Activated CD4-positive, alpha-beta T cell treated with anti-CD3 and anti-CD28 coated beads, Interleukin-2, amount 10 ng/mL, durations not matched to agents 24 days and 14 days (primary cell): ENCODE measurements at regions not wholly inside any gene's neighbourhood (a gene's known extent, or its start where the extent isn't known, plus 50 kb on each side); places are given as distances from the start of the nearest gene placed in this dataset.

Experiments
- DNase-seq: peaks from one replicate; pipeline ENCODE4 v3.0.0; 2022
- H3K27ac Mint-ChIP-seq: one replicate; pipeline ENCODE4 v1.8.0; 2022; ENCODE audit warnings: mild to moderate bottlenecking, mixed read lengths
- H3K27me3 Mint-ChIP-seq: one replicate; pipeline ENCODE4 v1.8.0; 2022; ENCODE audit warnings: mixed read lengths
- H3K36me3 Mint-ChIP-seq: one replicate; pipeline ENCODE4 v1.8.0; 2022; ENCODE audit warnings: low read depth, mild to moderate bottlenecking, mixed read lengths
- H3K4me1 Mint-ChIP-seq: one replicate; pipeline ENCODE4 v1.8.0; 2021; ENCODE audit warnings: mixed read lengths
- H3K4me3 Mint-ChIP-seq: one replicate; pipeline ENCODE4 v1.8.0; 2022; ENCODE audit warnings: mild to moderate bottlenecking, moderate library complexity, mixed read lengths
- H3K9me3 Mint-ChIP-seq: one replicate; pipeline ENCODE4 v1.8.0; 2021; ENCODE audit warnings: mixed read lengths
- intact Hi-C: fragments of 100-400 bp; cut with micrococcal nuclease; formaldehyde crosslinking; loops from one replicate; pipeline ENCODE4 v1.15.1; 2023

DNA sequence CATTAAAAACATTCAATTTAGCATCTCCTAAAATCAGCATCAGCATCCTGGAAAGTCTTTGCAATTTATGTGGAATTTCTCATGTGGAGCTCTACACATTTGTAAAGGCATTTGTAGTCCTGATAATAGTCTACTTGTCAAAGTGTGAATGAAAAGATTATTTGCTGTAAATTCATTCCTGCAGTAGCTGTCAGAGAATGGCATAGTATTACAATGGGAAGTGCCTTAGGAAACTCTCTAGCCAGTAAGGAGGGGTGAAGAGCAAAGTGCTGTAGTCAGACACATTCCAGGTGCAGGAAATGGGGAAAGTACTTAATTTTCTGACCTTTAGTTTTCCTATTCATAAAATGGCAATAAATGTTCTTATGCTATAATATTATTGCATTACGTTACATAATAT lies 627.9 kb downstream of the KCTD16 start:
- Mint-ChIP-seq H3K9me3 (no peaks in the 10 kb centered on the region), H3K27ac (no peak overlapping the region), H3K4me1 (no peaks in the 10 kb centered on the region), H3K27me3 (no peaks in the 10 kb centered on the region), H3K36me3 (no peaks in the 10 kb centered on the region), H3K4me3 (no peak overlapping the region)
- DNase-seq: no peak
- intact Hi-C loops: no loop called here

DNA sequence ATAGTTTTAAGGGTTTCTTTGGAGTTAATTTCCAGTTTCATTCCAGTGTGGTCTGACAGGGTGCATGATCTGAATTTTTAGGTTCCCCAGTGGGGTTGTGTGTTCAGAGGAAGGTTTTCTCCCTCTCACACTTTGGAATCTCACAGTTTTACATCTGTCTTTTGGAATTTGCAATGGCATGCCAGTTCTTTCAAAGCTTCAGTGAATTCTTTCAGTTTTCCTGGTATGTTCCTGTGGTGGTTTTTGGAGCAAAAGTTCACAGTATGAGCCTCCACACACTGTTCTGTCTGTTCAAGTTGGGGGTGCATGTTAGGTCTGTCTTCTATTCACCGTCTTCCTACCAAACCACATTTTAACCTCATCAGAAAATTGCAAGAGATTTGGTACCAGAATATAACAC lies 624.2 kb downstream of the KCTD16 start:
- Mint-ChIP-seq H3K27ac (no peak overlapping the region), H3K4me3 (no peak overlapping the region), H3K27me3 (no peaks in the 10 kb centered on the region), H3K9me3 (no peaks in the 10 kb centered on the region), H3K36me3 (no peaks in the 10 kb centered on the region), H3K4me1 (no peaks in the 10 kb centered on the region)
- DNase-seq: no peak
- intact Hi-C loops: no loop called here

- Mint-ChIP-seq H3K27ac (no peak overlapping the region), H3K4me3 (no peak overlapping the region), H3K9me3 (no peaks in the 10 kb centered on the region), H3K4me1 (no peaks in the 10 kb centered on the region), H3K36me3 (no peaks in the 10 kb centered on the region), H3K27me3 (no peaks in the 10 kb centered on the region)
- no peak for DNase-seq
- intact Hi-C loops: no loop called here
These were observed 617.9 kb downstream of the KCTD16 start for GRCh38 chr5:144788556-144788955.

DNA sequence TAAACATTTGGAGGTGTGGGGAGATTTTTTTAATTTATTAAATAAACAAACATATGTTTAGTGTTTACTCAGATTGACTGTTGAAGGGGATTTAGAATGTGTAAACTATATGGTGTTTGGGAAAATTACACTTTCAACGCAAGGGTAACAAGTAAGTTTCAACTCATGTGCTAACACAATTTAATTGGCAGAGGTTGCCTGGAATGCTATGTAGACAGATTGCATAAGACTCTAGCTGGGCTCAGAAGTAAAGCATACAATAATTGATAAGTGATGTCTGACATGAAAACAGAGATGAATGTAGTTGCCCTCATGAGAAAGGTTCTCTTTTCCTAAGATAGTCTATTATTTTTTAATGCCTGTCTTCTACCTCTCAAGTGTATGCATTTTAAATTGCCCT lies 617.4 kb downstream of the KCTD16 start:
- Mint-ChIP-seq H3K36me3 (no peaks in the 10 kb centered on the region), H3K4me3 (no peak overlapping the region), H3K27ac (no peak overlapping the region), H3K9me3 (no peaks in the 10 kb centered on the region), H3K27me3 (no peaks in the 10 kb centered on the region), H3K4me1 (no peaks in the 10 kb centered on the region)
- no peak for DNase-seq
- intact Hi-C loops: no loop called here

DNA sequence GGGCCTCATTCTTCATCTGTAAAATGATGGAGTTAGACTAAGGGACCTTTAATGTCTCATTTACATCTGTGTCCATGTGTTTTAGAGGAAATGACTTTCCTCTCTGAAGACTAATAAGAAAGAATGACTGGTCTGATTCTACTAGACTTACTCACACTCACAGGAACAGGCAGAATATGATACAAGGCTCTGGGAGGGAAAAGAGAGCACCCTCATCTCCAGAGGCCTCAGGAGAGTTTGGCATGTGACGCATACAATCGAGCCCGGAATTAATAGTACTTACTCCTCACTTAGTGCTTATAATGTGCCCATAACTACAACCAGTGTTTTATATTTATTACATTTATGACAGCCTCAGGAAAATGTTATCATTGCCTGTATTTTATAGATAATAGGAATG lies 608.7 kb downstream of the KCTD16 start:
- intact Hi-C loops: no loop called here
- Mint-ChIP-seq H3K27me3 (no peaks in the 10 kb centered on the region), H3K27ac (no peak overlapping the region), H3K9me3 (no peaks in the 10 kb centered on the region), H3K4me3 (no peak overlapping the region), H3K36me3 (no peaks in the 10 kb centered on the region), H3K4me1 (no peaks in the 10 kb centered on the region)
- no peak for DNase-seq

DNA sequence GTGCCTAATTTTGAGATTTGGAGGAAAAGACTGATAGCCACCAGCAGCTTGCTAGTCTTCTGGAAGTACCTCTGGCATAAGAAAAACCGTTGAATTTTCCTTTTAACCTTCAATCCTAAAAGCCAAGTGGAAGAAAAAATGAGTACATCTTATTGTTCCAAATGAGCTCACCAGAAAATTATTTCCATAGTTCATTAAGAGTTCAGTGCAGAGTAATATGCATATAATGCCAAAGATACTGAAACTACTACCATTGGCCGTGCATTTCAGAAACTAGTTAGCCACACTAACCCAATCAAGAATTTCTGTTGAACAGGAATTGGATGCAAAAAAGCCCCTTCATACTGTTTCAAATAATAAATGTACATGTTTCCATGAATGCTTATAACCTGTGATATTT lies 607.9 kb downstream of the KCTD16 start:
- no peak overlapping the region for H3K4me3 Mint-ChIP-seq
- DNase-seq: no peak

GRCh38 chr5:144774197-144774596 lies 603.5 kb downstream of the KCTD16 start:
- Mint-ChIP-seq H3K27ac (no peak overlapping the region), H3K4me3 (no peak overlapping the region), H3K36me3 (no peaks in the 10 kb centered on the region), H3K27me3 (no peaks in the 10 kb centered on the region), H3K9me3 (no peaks in the 10 kb centered on the region), H3K4me1 (no peaks in the 10 kb centered on the region)
- intact Hi-C loops: no loop called here
- DNase-seq: no peak

More for the DNA sequence above, 607.9 kb downstream of the KCTD16 start:
- intact Hi-C loops: no loop called here
- no peaks in the 10 kb centered on the region for H3K9me3 Mint-ChIP-seq
- no peaks in the 10 kb centered on the region for H3K4me1 Mint-ChIP-seq
- no peaks in the 10 kb centered on the region for H3K27me3 Mint-ChIP-seq
- H3K36me3 Mint-ChIP-seq: no peaks in the 10 kb centered on the region
- no peak overlapping the region for H3K27ac Mint-ChIP-seq

DNA sequence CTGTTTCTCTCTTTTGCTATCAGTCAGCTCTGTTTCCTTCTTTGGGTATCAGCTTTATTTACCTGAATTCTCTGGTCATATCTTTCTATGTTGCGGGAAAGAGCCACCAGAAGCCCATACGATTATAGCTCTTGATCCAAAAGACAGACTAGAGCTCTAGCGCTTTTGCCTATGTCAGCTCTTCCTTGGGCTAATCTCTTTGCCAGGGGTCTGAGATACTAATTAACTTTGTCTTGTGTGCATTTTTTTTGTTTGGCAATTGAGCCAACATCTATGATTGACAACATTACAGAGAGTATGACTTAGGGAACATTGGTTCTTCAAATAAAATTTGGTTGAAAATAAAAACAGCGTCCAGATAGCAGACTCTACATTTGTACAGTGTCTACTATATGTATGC lies 603.0 kb downstream of the KCTD16 start:
- Mint-ChIP-seq H3K4me3 (no peak overlapping the region), H3K27ac (no peak overlapping the region), H3K36me3 (no peaks in the 10 kb centered on the region), H3K9me3 (no peaks in the 10 kb centered on the region), H3K4me1 (no peaks in the 10 kb centered on the region), H3K27me3 (no peaks in the 10 kb centered on the region)
- DNase-seq: no peak
- intact Hi-C loops: no loop called here

DNA sequence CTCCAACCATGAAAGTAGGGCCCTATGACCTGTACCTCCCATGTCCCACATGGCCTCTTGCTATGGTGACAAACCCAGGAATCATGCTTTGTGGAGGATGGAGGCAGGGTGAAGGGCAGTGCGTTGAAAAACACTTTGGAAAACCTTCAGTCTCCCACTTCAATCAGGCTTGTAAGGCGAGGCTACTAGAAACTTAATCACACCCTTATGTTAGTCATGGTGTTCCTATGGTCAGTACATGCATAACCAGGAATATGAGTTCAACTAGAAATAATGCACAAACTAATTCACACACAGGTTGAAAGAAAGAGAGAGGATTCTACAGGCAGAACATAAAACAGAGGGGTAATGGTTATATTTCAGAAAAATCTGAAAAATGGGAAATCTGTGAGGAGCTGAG lies 601.1 kb downstream of the KCTD16 start:
- H3K36me3 Mint-ChIP-seq: no peaks in the 10 kb centered on the region
- no peak for DNase-seq
- intact Hi-C loops: no loop called here
- no peak overlapping the region for H3K27ac Mint-ChIP-seq
- no peaks in the 10 kb centered on the region for H3K4me1 Mint-ChIP-seq
- no peak overlapping the region for H3K4me3 Mint-ChIP-seq
- H3K9me3 Mint-ChIP-seq: no peaks in the 10 kb centered on the region
- no peaks in the 10 kb centered on the region for H3K27me3 Mint-ChIP-seq

DNA sequence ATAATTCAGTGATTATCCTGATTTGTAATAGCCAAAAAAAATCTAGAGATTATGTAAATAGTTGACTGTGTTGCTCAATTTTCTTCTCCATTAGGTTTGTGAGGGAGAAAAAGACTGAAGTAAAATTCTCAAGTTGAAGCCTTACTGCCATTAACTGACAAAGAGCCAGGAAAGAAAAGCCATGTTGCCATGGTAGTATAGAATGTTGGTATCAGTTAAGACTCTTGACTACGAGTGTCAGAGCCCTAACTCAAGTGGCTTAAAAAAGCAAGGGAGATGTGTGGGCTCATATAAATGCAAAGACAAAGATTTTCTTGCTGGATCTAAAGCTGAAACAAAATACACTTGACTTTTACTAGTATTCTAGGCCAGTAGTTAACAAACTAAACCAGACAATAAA lies 571.7 kb downstream of the KCTD16 start:
- Mint-ChIP-seq H3K4me1 (no peaks in the 10 kb centered on the region), H3K9me3 (peaks cover 5% of the 10 kb centered on the region), H3K36me3 (no peaks in the 10 kb centered on the region), H3K27ac (no peak overlapping the region), H3K4me3 (no peak overlapping the region), H3K27me3 (no peaks in the 10 kb centered on the region)
- no peak for DNase-seq
- intact Hi-C loops: no loop called here

- intact Hi-C loops: no loop called here
- Mint-ChIP-seq H3K27ac (no peak overlapping the region), H3K4me3 (no peak overlapping the region), H3K27me3 (no peaks in the 10 kb centered on the region), H3K9me3 (peaks cover 19% of the 10 kb centered on the region), H3K4me1 (no peaks in the 10 kb centered on the region), H3K36me3 (no peaks in the 10 kb centered on the region)
- DNase-seq: no peak
These were observed 561.1 kb downstream of the KCTD16 start for GRCh38 chr5:144731786-144732185.

DNA sequence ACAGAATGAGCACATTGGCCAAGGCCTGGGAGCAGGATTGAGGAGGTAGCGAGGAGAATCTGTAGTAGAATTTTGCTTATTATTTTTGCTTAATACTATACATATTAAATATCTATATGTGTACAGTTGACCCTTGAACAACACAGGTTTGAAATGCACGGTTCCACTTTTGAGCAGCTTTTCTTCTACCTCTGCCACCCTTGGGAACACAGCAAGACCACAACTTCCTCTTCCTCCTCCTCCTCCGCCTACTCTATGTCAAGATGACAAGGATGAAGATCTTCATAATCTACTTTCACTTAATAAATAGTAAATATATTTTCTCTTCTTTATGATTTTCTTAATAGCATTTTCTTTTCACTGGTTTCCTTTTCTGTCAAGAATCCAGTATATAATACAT lies 541.4 kb downstream of the KCTD16 start:
- no peak overlapping the region for H3K4me3 Mint-ChIP-seq
- H3K27ac Mint-ChIP-seq: no peak overlapping the region
- DNase-seq: no peak
- peaks cover 3% of the 10 kb centered on the region for H3K9me3 Mint-ChIP-seq
- no peaks in the 10 kb centered on the region for H3K4me1 Mint-ChIP-seq
- no peaks in the 10 kb centered on the region for H3K27me3 Mint-ChIP-seq
- H3K36me3 Mint-ChIP-seq: no peaks in the 10 kb centered on the region
- intact Hi-C loops: no loop called here

DNA sequence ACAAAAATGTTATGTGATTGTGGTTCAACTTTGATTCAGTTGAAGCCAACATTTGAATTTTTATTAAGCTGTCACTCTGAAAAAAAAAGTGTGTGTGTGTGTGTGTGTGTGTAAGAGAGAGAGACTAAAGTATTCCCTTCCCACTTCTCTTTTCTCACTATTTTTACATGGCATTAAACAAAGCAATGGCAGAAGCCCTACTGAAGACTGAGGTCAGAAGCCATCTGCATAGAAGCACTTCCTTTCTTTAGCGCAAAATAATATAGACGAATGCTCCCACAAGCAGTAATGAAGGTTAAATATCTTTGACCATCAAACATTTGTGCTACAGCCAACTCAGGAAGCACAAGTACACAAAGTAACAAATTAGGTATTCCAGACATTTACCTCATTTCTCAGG lies 540.5 kb downstream of the KCTD16 start:
- no peak for DNase-seq
- H3K27ac Mint-ChIP-seq: no peak overlapping the region
- H3K36me3 Mint-ChIP-seq: no peaks in the 10 kb centered on the region
- no peak overlapping the region for H3K4me3 Mint-ChIP-seq
- H3K9me3 Mint-ChIP-seq: peaks cover 3% of the 10 kb centered on the region
- intact Hi-C loops: no loop called here
- no peaks in the 10 kb centered on the region for H3K27me3 Mint-ChIP-seq
- H3K4me1 Mint-ChIP-seq: no peaks in the 10 kb centered on the region

GRCh38 chr5:144710637-144711036 lies 540.0 kb downstream of the KCTD16 start:
- Mint-ChIP-seq H3K27ac (no peak overlapping the region), H3K27me3 (no peaks in the 10 kb centered on the region), H3K36me3 (no peaks in the 10 kb centered on the region), H3K4me1 (no peaks in the 10 kb centered on the region), H3K4me3 (no peak overlapping the region), H3K9me3 (peaks cover 3% of the 10 kb centered on the region)
- intact Hi-C loops: no loop called here
- DNase-seq: no peak

DNA sequence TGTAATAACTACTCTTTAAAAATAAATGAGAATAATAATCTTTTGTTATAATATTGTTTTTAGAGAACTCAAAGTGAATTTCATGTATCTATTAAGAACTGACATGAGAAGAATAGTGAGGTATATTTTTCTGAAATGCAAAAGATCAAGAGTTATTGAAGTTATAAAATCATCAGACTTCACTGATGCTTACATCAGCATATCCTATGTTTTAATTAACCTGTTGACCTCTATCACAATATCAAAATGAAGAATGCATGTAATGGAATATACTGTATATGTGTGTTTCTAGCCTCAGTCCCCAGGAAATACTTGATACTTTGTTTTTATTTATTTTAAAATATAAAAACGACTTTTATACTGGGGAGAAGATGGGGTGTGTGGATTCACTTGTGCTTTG lies 533.1 kb downstream of the KCTD16 start:
- no peak for DNase-seq
- H3K4me3 Mint-ChIP-seq: no peak overlapping the region
- intact Hi-C loops: no loop called here
- H3K27ac Mint-ChIP-seq: no peak overlapping the region
- no peaks in the 10 kb centered on the region for H3K27me3 Mint-ChIP-seq
- H3K36me3 Mint-ChIP-seq: no peaks in the 10 kb centered on the region
- H3K4me1 Mint-ChIP-seq: no peaks in the 10 kb centered on the region
- H3K9me3 Mint-ChIP-seq: no peaks in the 10 kb centered on the region

DNA sequence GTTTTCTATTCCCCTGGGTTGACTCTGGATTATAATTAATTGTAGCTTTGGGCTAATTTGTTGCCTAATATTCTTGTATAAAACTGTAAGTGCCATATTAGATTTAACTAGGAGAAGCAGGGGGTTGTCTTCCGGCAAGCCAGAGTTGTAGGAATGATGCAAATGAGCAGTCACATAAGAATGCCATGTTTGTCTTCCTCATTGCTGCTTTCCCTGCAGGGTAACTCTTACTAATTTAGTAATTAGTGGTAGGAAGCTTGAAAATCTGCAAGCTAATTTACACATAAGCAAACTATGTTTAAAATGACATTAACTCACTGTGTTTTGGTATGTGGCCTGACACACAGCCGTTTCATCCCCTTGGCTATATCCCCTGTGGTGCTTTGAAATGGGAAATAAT lies 527.8 kb downstream of the KCTD16 start:
- DNase-seq: no peak
- H3K9me3 Mint-ChIP-seq: no peaks in the 10 kb centered on the region
- H3K4me1 Mint-ChIP-seq: no peaks in the 10 kb centered on the region
- H3K27ac Mint-ChIP-seq: no peak overlapping the region
- H3K36me3 Mint-ChIP-seq: no peaks in the 10 kb centered on the region
- intact Hi-C loops: no loop called here
- no peak overlapping the region for H3K4me3 Mint-ChIP-seq
- H3K27me3 Mint-ChIP-seq: no peaks in the 10 kb centered on the region
